ENCODE measurements at regions not wholly inside any gene's neighbourhood (a gene's known extent, or its start where the extent isn't known, plus 50 kb on each side); places are given as distances from the start of the nearest gene placed in this dataset.

GRCh38 chr6:12456343-12456742 lies 166.2 kb downstream of the EDN1 start:
- Mint-ChIP-seq H3K27ac (no peak overlapping the region), H3K4me1 (no peaks in the 10 kb centered on the region)

GRCh38 chr6:12457094-12457493 lies 166.9 kb downstream of the EDN1 start:
- H3K9me3 ChIP-seq (ENCODE audit: control extremely low read depth in 1 of 3, control insufficient read depth in 2 of 3, insufficient read depth in 1 of 3, low read length in 2 of 3) = peaks cover 0 to 8% (median 5%) of the 10 kb centered on the region in 3 donors
- no peaks in the 10 kb centered on the region for H3K27me3 ChIP-seq (replicated peaks in 1 of 4; ENCODE audit: control extremely low read depth in 1 of 4, control insufficient read depth in 3 of 4, insufficient read depth in 4 of 4, low read length in 3 of 4)
- no peaks in the 10 kb centered on the region for H3K36me3 ChIP-seq (replicated peaks in 1 of 2; ENCODE audit: control extremely low read depth in 1 of 2, control insufficient read depth in 1 of 2, extremely low read depth in 1 of 2, insufficient read depth in 2 of 2, low read length in 1 of 2)
- no peaks in the 10 kb centered on the region for H4K20me1 ChIP-seq (ENCODE audit: control insufficient read depth, insufficient read depth, low read length, poor library complexity, severe bottlenecking)
- H3K79me2 ChIP-seq (ENCODE audit: control insufficient read depth, insufficient read depth, low read length) = no peaks in the 10 kb centered on the region
- ChIA-PET CTCF (no interaction called here), POLR2A (no interaction called here)
- Mint-ChIP-seq H3K4me3 (no peak overlapping the region), H3K9me3 (ENCODE audit: insufficient read depth) (peaks cover 14% of the 10 kb centered on the region), H3K4me1 (no peaks in the 10 kb centered on the region), H3K27ac (no peak overlapping the region), H3K27me3 (peaks cover 27% of the 10 kb centered on the region)
- no peak overlapping the region for H3K27ac ChIP-seq (ENCODE audit: low read length in 2 of 2)
- no peaks in the 10 kb centered on the region for H3K4me1 ChIP-seq (ENCODE audit: control insufficient read depth in 2 of 2, insufficient read depth in 2 of 2, low read length in 2 of 2)
- no peak overlapping the region for H3K9ac ChIP-seq (ENCODE audit: low read length)
- TF ChIP-seq EZH2 (IDR thresholded peaks at IDR 0.05; ENCODE audit: borderline replicate concordance, insufficient read depth, low read depth, low read length, poor library complexity, severe bottlenecking) = no peak
- TF ChIP-seq CTCF (IDR thresholded peaks at IDR 0.05) = no peak
- H3K4me3 ChIP-seq (ENCODE audit: control extremely low read depth in 1 of 5, extremely low read depth in 1 of 5, insufficient read depth in 1 of 5, low read depth in 2 of 5, low read length in 4 of 5) = no peak overlapping the region
- H2AFZ ChIP-seq (ENCODE audit: insufficient read depth, low read depth, low read length, poor library complexity, severe bottlenecking) = no peak overlapping the region
- intact Hi-C loops (cut with micrococcal nuclease) = no loop called here
- no CpG with 5 or more reads among the region's 3 CpGs for WGBS (ENCODE audit: insufficient coverage)
- DNase-seq = no peak
- no peak for ATAC-seq (ENCODE audit: low read depth)
- H3K4me2 ChIP-seq (replicated peaks; ENCODE audit: low read depth, low read length, poor library complexity, severe bottlenecking) = no peak overlapping the region

More at GRCh38 chr6:12456343-12456742, 166.2 kb downstream of the EDN1 start:
- 95% methylated on average over 8 of the region's 12 CpGs for WGBS (ENCODE audit: insufficient coverage)
- Mint-ChIP-seq H3K27me3 (peaks cover 31% of the 10 kb centered on the region), H3K9me3 (ENCODE audit: insufficient read depth) (peaks cover 14% of the 10 kb centered on the region), H3K4me3 (no peak overlapping the region)
- H3K27ac ChIP-seq (ENCODE audit: low read length in 2 of 2) = no peak overlapping the region
- H3K9me3 ChIP-seq (ENCODE audit: control extremely low read depth in 1 of 3, control insufficient read depth in 2 of 3, insufficient read depth in 1 of 3, low read length in 2 of 3) = peaks cover 0 to 8% (median 5%) of the 10 kb centered on the region in 3 donors
- H3K4me2 ChIP-seq (replicated peaks; ENCODE audit: low read depth, low read length, poor library complexity, severe bottlenecking) = no peak overlapping the region
- no peaks in the 10 kb centered on the region for H3K27me3 ChIP-seq (replicated peaks in 1 of 4; ENCODE audit: control extremely low read depth in 1 of 4, control insufficient read depth in 3 of 4, insufficient read depth in 4 of 4, low read length in 3 of 4)
- DNase-seq = no peak
- H4K20me1 ChIP-seq (ENCODE audit: control insufficient read depth, insufficient read depth, low read length, poor library complexity, severe bottlenecking) = no peaks in the 10 kb centered on the region
- intact Hi-C loops (cut with micrococcal nuclease) = no loop called here
- ChIA-PET POLR2A (no interaction called here), CTCF (no interaction called here)
- H3K4me1 ChIP-seq (ENCODE audit: control insufficient read depth in 2 of 2, insufficient read depth in 2 of 2, low read length in 2 of 2) = no peaks in the 10 kb centered on the region
- no peak overlapping the region for H3K4me3 ChIP-seq (ENCODE audit: control extremely low read depth in 1 of 5, extremely low read depth in 1 of 5, insufficient read depth in 1 of 5, low read depth in 2 of 5, low read length in 4 of 5)
- H2AFZ ChIP-seq (ENCODE audit: insufficient read depth, low read depth, low read length, poor library complexity, severe bottlenecking) = no peak overlapping the region
- no peak overlapping the region for H3K9ac ChIP-seq (ENCODE audit: low read length)
- TF ChIP-seq CTCF (IDR thresholded peaks at IDR 0.05) = no peak
- TF ChIP-seq EZH2 (IDR thresholded peaks at IDR 0.05; ENCODE audit: borderline replicate concordance, insufficient read depth, low read depth, low read length, poor library complexity, severe bottlenecking) = no peak
- no peak for ATAC-seq (ENCODE audit: low read depth)
- no peaks in the 10 kb centered on the region for H3K36me3 ChIP-seq (replicated peaks in 1 of 2; ENCODE audit: control extremely low read depth in 1 of 2, control insufficient read depth in 1 of 2, extremely low read depth in 1 of 2, insufficient read depth in 2 of 2, low read length in 1 of 2)
- H3K79me2 ChIP-seq (ENCODE audit: control insufficient read depth, insufficient read depth, low read length) = no peaks in the 10 kb centered on the region
